ENCODE measurements at regions not wholly inside any gene's neighbourhood (a gene's known extent, or its start where the extent isn't known, plus 50 kb on each side); places are given as distances from the start of the nearest gene placed in this dataset.

DNA sequence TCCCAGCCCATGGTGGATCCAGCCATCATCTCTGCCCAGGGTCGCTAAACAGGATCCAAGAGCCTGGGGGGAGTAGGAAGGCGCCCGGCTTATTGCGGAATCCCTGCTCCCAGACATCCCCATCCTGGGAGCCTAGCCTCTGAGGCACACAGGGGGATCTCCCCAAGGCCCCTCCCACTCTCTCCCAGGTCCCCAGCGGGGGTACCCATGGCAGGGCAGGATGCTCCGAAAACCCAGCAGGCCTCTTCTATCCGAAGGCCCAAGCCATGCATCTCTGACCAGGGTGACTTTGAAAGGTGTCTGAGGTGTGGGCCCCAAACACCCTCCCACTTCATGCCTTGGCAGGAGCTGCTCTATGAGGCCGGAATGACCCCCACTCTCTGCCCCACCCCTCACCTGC is 81.7 kb upstream of the RUFY1 start (continued):
- no peak for TF ChIP-seq ZNF622 (IDR thresholded peaks at IDR 0.05)
- no peak for TF ChIP-seq FOS (IDR thresholded peaks at IDR 0.05; ENCODE audit: borderline replicate concordance, extremely low read depth, insufficient read length)

- H3K79me2 ChIP-seq (ENCODE audit: control insufficient read depth, insufficient read depth, low read length) = no peaks in the 10 kb centered on the region
- no peaks in the 10 kb centered on the region for H3K36me3 ChIP-seq (ENCODE audit: control insufficient read depth in 2 of 2, insufficient read depth in 2 of 2, low read length in 1 of 2)
- WGBS (ENCODE audit: insufficient coverage, insufficient replicate concordance, low lambda C conversion rate, missing lambda C conversion rate) = 62% methylated on average over 11 of the region's 11 CpGs
- no peaks in the 10 kb centered on the region; the same call in 2 of the 3 replicates for H3K9me3 ChIP-seq (replicated peaks; ENCODE audit: control insufficient read depth, insufficient read depth, low read length)
- BruUV-seq (replicated peaks) = no TSS peak
- H3K9ac ChIP-seq (ENCODE audit: control insufficient read depth, insufficient read depth, low read length) = no peak overlapping the region
- H3K4me2 ChIP-seq (ENCODE audit: control insufficient read depth, insufficient read depth) = no peak overlapping the region
- no peak overlapping the region for H3K27ac ChIP-seq (ENCODE audit: control insufficient read depth, insufficient read depth)
- intact Hi-C loops (cut with micrococcal nuclease; ENCODE audit: unreplicated experiment) (no loop called here), in situ Hi-C loops (cut with MboI) (no loop called here)
- H3K27me3 ChIP-seq (replicated peaks in 1 of 2; ENCODE audit: control insufficient read depth in 2 of 2, insufficient read depth in 2 of 2, low read length in 1 of 2) = no peaks in the 10 kb centered on the region; a peak in 1 of 4 replicates
- H4K20me1 ChIP-seq (ENCODE audit: control insufficient read depth, insufficient read depth) = no peaks in the 10 kb centered on the region
- TF ChIP-seq SIN3A (IDR thresholded peaks at IDR 0.05; ENCODE audit: low read depth, low read length) (no peak), NFIC (IDR thresholded peaks at IDR 0.05; ENCODE audit: low read depth, low read length) (no peak), BACH1 (IDR thresholded peaks at IDR 0.05; ENCODE audit: borderline replicate concordance) (no peak), REST (IDR thresholded peaks at IDR 0.05; ENCODE audit: low read depth, low read length) (no peak), ZSCAN29 (IDR thresholded peaks at IDR 0.05) (no peak)
- TF ChIP-seq, protein P1, sequence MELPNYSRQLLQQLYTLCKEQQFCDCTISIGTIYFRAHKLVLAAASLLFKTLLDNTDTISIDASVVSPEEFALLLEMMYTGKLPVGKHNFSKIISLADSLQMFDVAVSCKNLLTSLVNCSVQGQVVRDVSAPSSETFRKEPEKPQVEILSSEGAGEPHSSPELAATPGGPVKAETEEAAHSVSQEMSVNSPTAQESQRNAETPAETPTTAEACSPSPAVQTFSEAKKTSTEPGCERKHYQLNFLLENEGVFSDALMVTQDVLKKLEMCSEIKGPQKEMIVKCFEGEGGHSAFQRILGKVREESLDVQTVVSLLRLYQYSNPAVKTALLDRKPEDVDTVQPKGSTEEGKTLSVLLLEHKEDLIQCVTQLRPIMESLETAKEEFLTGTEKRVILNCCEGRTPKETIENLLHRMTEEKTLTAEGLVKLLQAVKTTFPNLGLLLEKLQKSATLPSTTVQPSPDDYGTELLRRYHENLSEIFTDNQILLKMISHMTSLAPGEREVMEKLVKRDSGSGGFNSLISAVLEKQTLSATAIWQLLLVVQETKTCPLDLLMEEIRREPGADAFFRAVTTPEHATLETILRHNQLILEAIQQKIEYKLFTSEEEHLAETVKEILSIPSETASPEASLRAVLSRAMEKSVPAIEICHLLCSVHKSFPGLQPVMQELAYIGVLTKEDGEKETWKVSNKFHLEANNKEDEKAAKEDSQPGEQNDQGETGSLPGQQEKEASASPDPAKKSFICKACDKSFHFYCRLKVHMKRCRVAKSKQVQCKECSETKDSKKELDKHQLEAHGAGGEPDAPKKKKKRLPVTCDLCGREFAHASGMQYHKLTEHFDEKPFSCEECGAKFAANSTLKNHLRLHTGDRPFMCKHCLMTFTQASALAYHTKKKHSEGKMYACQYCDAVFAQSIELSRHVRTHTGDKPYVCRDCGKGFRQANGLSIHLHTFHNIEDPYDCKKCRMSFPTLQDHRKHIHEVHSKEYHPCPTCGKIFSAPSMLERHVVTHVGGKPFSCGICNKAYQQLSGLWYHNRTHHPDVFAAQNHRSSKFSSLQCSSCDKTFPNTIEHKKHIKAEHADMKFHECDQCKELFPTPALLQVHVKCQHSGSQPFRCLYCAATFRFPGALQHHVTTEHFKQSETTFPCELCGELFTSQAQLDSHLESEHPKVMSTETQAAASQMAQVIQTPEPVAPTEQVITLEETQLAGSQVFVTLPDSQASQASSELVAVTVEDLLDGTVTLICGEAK (IDR thresholded peaks at IDR 0.05; ENCODE audit: borderline replicate concordance) = no peak
- no peaks in the 10 kb centered on the region for H3K4me1 ChIP-seq (ENCODE audit: control insufficient read depth, insufficient read depth, low read length)
- no peak for FAIRE-seq
- H3K4me3 ChIP-seq = no peak overlapping the region
- no peak overlapping the region for H2AFZ ChIP-seq (ENCODE audit: control insufficient read depth, low read depth, low read length)
- SMC1A ChIA-PET (ENCODE audit: uncharacterized antibody, unreplicated experiment) = no interaction called here
- CTCF ChIA-PET = no interaction called here
- no peak for ATAC-seq
- no peak for DNase-seq (ENCODE audit: low read depth, low spot score)
- RAD21 ChIA-PET (ENCODE audit: unreplicated experiment) = no interaction called here
- POLR2A ChIA-PET = no interaction called here
Measured at GRCh38 chr5:179467441-179467840, 82.9 kb upstream of the RUFY1 start.
